CD14-positive monocyte (primary cell): ENCODE measurements at regions not wholly inside any gene's neighbourhood (a gene's known extent, or its start where the extent isn't known, plus 50 kb on each side); places are given as distances from the start of the nearest gene placed in this dataset.

Experiments used
- DNase-seq, 3 donors: peaks; one replicate each; pipeline ENCODE4 v3.0.0-alpha.2; 2011 to 2022
- H2AFZ ChIP-seq: 2 replicates; pipeline ENCODE4 v1.6.0; 2012; ENCODE audit warnings: mild to moderate bottlenecking, low read depth, low read length, inconsistent platforms; ENCODE audit not compliant: insufficient read depth, poor library complexity, severe bottlenecking
- H3K27ac ChIP-seq, 2 donors: 1 replicate in 1 of 2; 2 replicates in 1 of 2; pipeline ENCODE4 v1.5.1; 2012 to 2013; ENCODE audit warnings: low read length in 2 of 2, control low read depth in 1 of 2, inconsistent platforms in 1 of 2, low read depth in 1 of 2, mild to moderate bottlenecking in 1 of 2
- H3K27me3 ChIP-seq, 2 donors: one replicate each; pipeline versions ENCODE4 v1.6.0 to v1.6.1; 2011 to 2013; ENCODE audit warnings: low read length in 2 of 2; ENCODE audit not compliant: control insufficient read depth in 2 of 2, insufficient read depth in 2 of 2
- H3K36me3 ChIP-seq, 2 donors: replicated peaks in 1 of 2; 1 replicate in 1 of 2; 2 replicates in 1 of 2; pipeline versions ENCODE4 v1.5.1 to v1.6.1; 2012 to 2013; ENCODE audit warnings: low read length in 2 of 2, control low read depth in 1 of 2, inconsistent platforms in 1 of 2, mild to moderate bottlenecking in 1 of 2; ENCODE audit not compliant: insufficient read depth in 2 of 2, control insufficient read depth in 1 of 2
- H3K4me1 ChIP-seq, 2 donors: 1 replicate in 1 of 2; 2 replicates in 1 of 2; pipeline versions ENCODE4 v1.5.1 to v1.6.1; 2012 to 2013; ENCODE audit warnings: low read length in 2 of 2, control low read depth in 1 of 2, inconsistent platforms in 1 of 2, mild to moderate bottlenecking in 1 of 2, moderate library complexity in 1 of 2; ENCODE audit not compliant: insufficient read depth in 2 of 2, control insufficient read depth in 1 of 2
- H3K4me2 ChIP-seq: replicated peaks from 2 replicates; pipeline ENCODE3; 2012; ENCODE audit warnings: low read length, moderate library complexity, mild to moderate bottlenecking; ENCODE audit not compliant: poor library complexity, severe bottlenecking; ENCODE audit errors: extremely low read depth
- H3K4me3 ChIP-seq, 3 experiments: fragments of 200-600 bp in 1 of 3; sonication (generic) in 1 of 3; replicated peaks in 1 of 3; 1 replicate in 2 of 3; 2 replicates in 1 of 3; pipeline ENCODE4 v1.5.1; 2011 to 2013; ENCODE audit warnings: low read length in 3 of 3, mild to moderate bottlenecking in 3 of 3, control low read depth in 2 of 3, low read depth in 2 of 3, inconsistent platforms in 1 of 3, moderate library complexity in 1 of 3
- H3K79me2 ChIP-seq: 2 replicates; pipeline ENCODE4 v1.6.0; 2012; ENCODE audit warnings: mild to moderate bottlenecking, control low read depth, inconsistent platforms, low read length, moderate library complexity; ENCODE audit not compliant: insufficient read depth
- H3K9ac ChIP-seq: 2 replicates; pipeline ENCODE4 v1.6.0; 2017; ENCODE audit warnings: low read length, mild to moderate bottlenecking; ENCODE audit not compliant: insufficient read depth, poor library complexity, severe bottlenecking
- H3K9me3 ChIP-seq, 2 donors: replicated peaks in 1 of 2; 1 replicate in 1 of 2; 2 replicates in 1 of 2; pipeline versions ENCODE4 v1.5.1 to v1.6.1; 2012 to 2013; ENCODE audit warnings: low read length in 2 of 2, control low read depth in 1 of 2; ENCODE audit not compliant: control insufficient read depth in 1 of 2, insufficient read depth in 1 of 2
- H4K20me1 ChIP-seq: 2 replicates; pipeline ENCODE4 v1.6.0; 2012; ENCODE audit warnings: mild to moderate bottlenecking, low read length, control low read depth, moderate library complexity; ENCODE audit not compliant: insufficient read depth
- H3K27ac Mint-ChIP-seq, 7 donors: one replicate each; pipeline ENCODE4 v1.8.0; 2020; ENCODE audit warnings: mild to moderate bottlenecking in 7 of 7, mixed read lengths in 7 of 7, moderate library complexity in 6 of 7, inconsistent platforms in 2 of 7
- H3K27me3 Mint-ChIP-seq, 3 donors: one replicate each; pipeline ENCODE4 v1.8.0; 2021 to 2022; ENCODE audit warnings: low read depth in 3 of 3, mild to moderate bottlenecking in 3 of 3, mixed read lengths in 3 of 3, moderate library complexity in 3 of 3, inconsistent platforms in 1 of 3
- H3K36me3 Mint-ChIP-seq, 2 donors: one replicate each; pipeline ENCODE4 v1.8.0; 2020; ENCODE audit warnings: mixed read lengths in 2 of 2, inconsistent platforms in 1 of 2, mild to moderate bottlenecking in 1 of 2
- H3K4me1 Mint-ChIP-seq: one replicate; pipeline ENCODE4 v1.8.0; 2020; ENCODE audit warnings: mild to moderate bottlenecking, mixed read lengths
- H3K4me3 Mint-ChIP-seq, 2 donors: one replicate each; pipeline ENCODE4 v1.8.0; 2020; ENCODE audit warnings: mild to moderate bottlenecking in 2 of 2, mixed read lengths in 2 of 2, moderate library complexity in 1 of 2
- H3K9me3 Mint-ChIP-seq, 7 donors: one replicate each; pipeline ENCODE4 v1.8.0; 2020 to 2022; ENCODE audit warnings: mixed read lengths in 7 of 7, mild to moderate bottlenecking in 6 of 7, moderate library complexity in 6 of 7, inconsistent platforms in 2 of 7
- WGBS: methylation state at CpG from one replicate; pipeline ENCODE4 v1.1.5; 2013; ENCODE audit warnings: missing lambda C conversion rate; ENCODE audit not compliant: insufficient coverage; 5-methylcytosine and 5-hydroxymethylcytosine counted together
- intact Hi-C, 2 donors: fragments of 100-400 bp; cut with micrococcal nuclease; formaldehyde crosslinking; loops; one replicate each; pipeline versions ENCODE4 v1.15.0 to v1.15.1; 2023
- TF ChIP-seq, protein P1 (sequence below): fragments of 200-600 bp; IDR thresholded peaks from one replicate; pipeline ENCODE4 v1.8.0; 2022; ENCODE audit warnings: antibody characterized with exemption, mild to moderate bottlenecking

DNA sequence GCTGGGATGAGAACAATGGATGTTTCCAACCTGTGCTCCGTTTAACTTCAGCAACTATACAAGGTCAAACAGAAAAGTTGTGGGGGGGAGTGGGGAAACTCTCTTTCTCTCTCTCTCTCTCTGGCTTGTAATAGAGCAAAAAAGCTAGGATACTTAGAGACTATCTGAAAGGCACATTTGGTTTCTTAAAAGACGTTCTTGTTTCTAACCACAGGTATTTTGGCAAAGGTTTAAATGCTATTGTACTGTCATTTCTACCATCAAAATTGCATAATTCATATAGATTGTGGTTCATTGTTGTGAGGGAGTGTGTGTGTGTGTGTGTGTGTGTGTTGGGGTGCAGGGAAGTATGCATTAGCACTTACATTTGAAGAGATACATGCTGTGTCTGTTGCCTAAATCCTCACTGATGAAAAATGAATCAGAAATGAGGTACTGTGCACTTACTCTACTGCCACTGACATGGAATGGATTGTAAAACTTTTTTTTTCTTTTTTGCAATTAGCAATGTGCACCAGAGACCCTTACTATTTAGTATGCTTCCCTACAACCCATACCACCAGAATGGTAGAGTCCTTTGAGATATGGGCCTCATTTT lies 841.0 kb upstream of the PIK3C3 start:
- H3K9me3 Mint-ChIP-seq, result peaks cover 2 to 7% (median 4%) of the 10 kb centered on the region in 7 donors
- H3K9me3 ChIP-seq, result peaks cover 7% of the 10 kb centered on the region in 2 donors
- no peaks in the 10 kb centered on the region for H3K79me2 ChIP-seq
- H3K27ac ChIP-seq, result no peak overlapping the region
- H3K9ac ChIP-seq, result no peak overlapping the region
- intact Hi-C loops, result no loop called here
- no peak overlapping the region for H3K4me3 Mint-ChIP-seq
- H3K4me2 ChIP-seq, result no peak overlapping the region
- TF ChIP-seq, protein P1, sequence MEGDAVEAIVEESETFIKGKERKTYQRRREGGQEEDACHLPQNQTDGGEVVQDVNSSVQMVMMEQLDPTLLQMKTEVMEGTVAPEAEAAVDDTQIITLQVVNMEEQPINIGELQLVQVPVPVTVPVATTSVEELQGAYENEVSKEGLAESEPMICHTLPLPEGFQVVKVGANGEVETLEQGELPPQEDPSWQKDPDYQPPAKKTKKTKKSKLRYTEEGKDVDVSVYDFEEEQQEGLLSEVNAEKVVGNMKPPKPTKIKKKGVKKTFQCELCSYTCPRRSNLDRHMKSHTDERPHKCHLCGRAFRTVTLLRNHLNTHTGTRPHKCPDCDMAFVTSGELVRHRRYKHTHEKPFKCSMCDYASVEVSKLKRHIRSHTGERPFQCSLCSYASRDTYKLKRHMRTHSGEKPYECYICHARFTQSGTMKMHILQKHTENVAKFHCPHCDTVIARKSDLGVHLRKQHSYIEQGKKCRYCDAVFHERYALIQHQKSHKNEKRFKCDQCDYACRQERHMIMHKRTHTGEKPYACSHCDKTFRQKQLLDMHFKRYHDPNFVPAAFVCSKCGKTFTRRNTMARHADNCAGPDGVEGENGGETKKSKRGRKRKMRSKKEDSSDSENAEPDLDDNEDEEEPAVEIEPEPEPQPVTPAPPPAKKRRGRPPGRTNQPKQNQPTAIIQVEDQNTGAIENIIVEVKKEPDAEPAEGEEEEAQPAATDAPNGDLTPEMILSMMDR, result no peak
- H3K4me1 ChIP-seq, result no peaks in the 10 kb centered on the region
- no peaks in the 10 kb centered on the region for H3K4me1 Mint-ChIP-seq
- no peaks in the 10 kb centered on the region for H3K36me3 Mint-ChIP-seq
- DNase-seq, result no peak
- H3K27me3 ChIP-seq, result no peaks in the 10 kb centered on the region
- no peak overlapping the region for H3K27ac Mint-ChIP-seq
- no peaks in the 10 kb centered on the region for H3K27me3 Mint-ChIP-seq
- no peaks in the 10 kb centered on the region for H3K36me3 ChIP-seq
- WGBS, result no CpG with 5 or more reads among the region's 2 CpGs
- no peak overlapping the region for H2AFZ ChIP-seq
- no peaks in the 10 kb centered on the region for H4K20me1 ChIP-seq
- H3K4me3 ChIP-seq, result no peak overlapping the region

DNA sequence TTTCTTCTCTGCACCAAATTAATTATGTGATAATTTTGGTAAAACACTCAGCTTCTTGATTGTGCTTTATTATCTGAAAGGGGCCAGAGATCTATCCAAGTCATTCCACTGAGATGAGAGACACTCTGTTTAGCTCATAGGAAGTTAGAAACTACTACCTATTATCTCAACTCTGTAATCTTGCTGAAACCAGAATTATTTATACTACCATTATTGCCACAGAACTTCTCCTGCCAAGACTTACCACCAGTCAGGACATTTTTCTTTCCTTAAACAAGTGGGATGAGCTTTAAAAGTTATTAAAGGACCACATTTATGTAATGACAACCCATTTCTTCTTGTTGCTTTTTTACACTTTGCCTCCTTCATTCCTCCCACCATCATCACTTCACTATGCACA lies 855.6 kb upstream of the PIK3C3 start:
- no peak overlapping the region for H3K9ac ChIP-seq
- Mint-ChIP-seq H3K4me1 (no peaks in the 10 kb centered on the region), H3K27ac (no peak overlapping the region), H3K9me3 (peaks cover 0 to 2% (median 0%) of the 10 kb centered on the region in 7 donors), H3K4me3 (no peak overlapping the region), H3K27me3 (peaks cover 0 to 2% (median 0%) of the 10 kb centered on the region in 3 donors), H3K36me3 (no peaks in the 10 kb centered on the region)
- DNase-seq, result no peak
- H3K4me3 ChIP-seq, result no peak overlapping the region
- no peak overlapping the region for H3K4me2 ChIP-seq
- H3K9me3 ChIP-seq, result no peaks in the 10 kb centered on the region
- H4K20me1 ChIP-seq, result no peaks in the 10 kb centered on the region
- no peaks in the 10 kb centered on the region for H3K36me3 ChIP-seq
- intact Hi-C loops, result no loop called here
- TF ChIP-seq, protein P1, result no peak
- H3K27me3 ChIP-seq, result no peaks in the 10 kb centered on the region
- no peaks in the 10 kb centered on the region for H3K4me1 ChIP-seq
- no peaks in the 10 kb centered on the region for H3K79me2 ChIP-seq
- H2AFZ ChIP-seq, result no peak overlapping the region
- H3K27ac ChIP-seq, result no peak overlapping the region
